Fibroblast of skin of back (primary cell): ENCODE measurements at regions not wholly inside any gene's neighbourhood (a gene's known extent, or its start where the extent isn't known, plus 50 kb on each side); places are given as distances from the start of the nearest gene placed in this dataset.
"Not testable (repeated sequence)": the region's sequence is repeated elsewhere in the genome, so short reads cannot be mapped to it uniquely, and the experiment has no call there.

Experiments used
- DNase-seq: peaks from one replicate; pipeline ENCODE4 v3.0.0-alpha.2; 2013

- peak; percentile 21 for DNase-seq
Measured at GRCh38 chr7:155377838-155378579, 79.9 kb upstream of the EN2 start.

GRCh38 chr7:155378580-155378934, 79.4 kb upstream of the EN2 start:
- no peak for DNase-seq

- no peak for DNase-seq
Measured at GRCh38 chr7:155378959-155379871, 78.7 kb upstream of the EN2 start.

GRCh38 chr7:155380221-155380861, 77.6 kb upstream of the EN2 start:
- peak; percentile 60 for DNase-seq

GRCh38 chr7:155380976-155381851, 76.7 kb upstream of the EN2 start:
- DNase-seq, result no peak

GRCh38 chr7:155381852-155382801, 75.8 kb upstream of the EN2 start:
- no peak for DNase-seq

GRCh38 chr7:155382802-155383171, 75.1 kb upstream of the EN2 start:
- DNase-seq, result no peak

GRCh38 chr7:155383756-155384491, 74.0 kb upstream of the EN2 start:
- DNase-seq, result no peak

GRCh38 chr7:155384751-155385150, 73.2 kb upstream of the EN2 start:
- DNase-seq, result no peak

GRCh38 chr7:155385182-155385581, 72.7 kb upstream of the EN2 start:
- DNase-seq, result not testable (repeated sequence)

GRCh38 chr7:155386608-155387007, 71.3 kb upstream of the EN2 start:
- DNase-seq, result no peak

- no peak for DNase-seq
Measured at GRCh38 chr7:155387066-155387620, 70.8 kb upstream of the EN2 start.

- DNase-seq, result no peak
Measured at GRCh38 chr7:155388561-155388960, 69.4 kb upstream of the EN2 start.

- no peak for DNase-seq
Measured at GRCh38 chr7:155391414-155391813, 66.5 kb upstream of the EN2 start.

GRCh38 chr7:155392726-155393570, 65.0 kb upstream of the EN2 start:
- DNase-seq, result no peak

GRCh38 chr7:155394413-155394812, 63.5 kb upstream of the EN2 start:
- DNase-seq, result no peak

GRCh38 chr7:155395176-155395797, 62.6 kb upstream of the EN2 start:
- no peak for DNase-seq

GRCh38 chr7:155396661-155397060, 61.3 kb upstream of the EN2 start:
- no peak for DNase-seq
